ENCODE measurements at regions not wholly inside any gene's neighbourhood (a gene's known extent, or its start where the extent isn't known, plus 50 kb on each side); places are given as distances from the start of the nearest gene placed in this dataset.

DNA sequence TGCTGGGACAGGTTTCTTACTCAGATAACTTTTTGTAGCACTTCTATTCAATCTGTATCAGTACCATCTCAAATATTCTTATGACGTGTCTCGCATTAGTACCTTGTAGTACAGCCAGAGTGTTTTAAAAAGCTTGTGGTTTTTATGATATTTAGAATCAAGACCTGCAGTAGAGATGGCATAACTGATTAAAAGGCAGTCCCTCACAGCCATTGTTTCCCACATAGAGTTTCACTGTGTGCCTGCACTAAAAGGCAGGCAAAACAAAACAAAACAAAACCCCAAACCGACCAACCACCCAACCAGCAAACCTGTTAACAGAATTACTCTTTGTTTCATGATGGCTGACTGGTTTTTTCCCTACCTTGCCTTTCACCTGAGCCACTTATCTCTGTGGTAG lies 221.3 kb upstream of the DGKB start:
- POLR2A ChIA-PET (ENCODE audit: unreplicated experiment), result no interaction called here
- Histone ChIP-seq H3K27ac (no peak overlapping the region), H3K27me3 (ENCODE audit: insufficient read depth, low read depth) (no peaks in the 10 kb centered on the region), H3K79me2 (ENCODE audit: low read depth) (no peaks in the 10 kb centered on the region), H2AFZ (no peak overlapping the region), H3K9me3 (ENCODE audit: insufficient read depth, low read depth) (no peaks in the 10 kb centered on the region), H4K20me1 (ENCODE audit: insufficient read depth) (no peaks in the 10 kb centered on the region), H3F3A (ENCODE audit: insufficient read depth, low read depth) (no peaks in the 10 kb centered on the region), H3K4me2 (no peak overlapping the region), H3K36me3 (ENCODE audit: low read depth) (no peaks in the 10 kb centered on the region), H3K4me3 (no peak overlapping the region), H3K4me1 (replicated peaks; ENCODE audit: insufficient read depth) (no peaks in the 10 kb centered on the region), H3K9me2 (ENCODE audit: insufficient read depth) (no peaks in the 10 kb centered on the region)
- intact Hi-C loops (cut with micrococcal nuclease; ENCODE audit: unreplicated experiment), result loop anchor here (1.0 kb wide), 1 partner anchor 108 kb away; no protein-coding TSS in a partner anchor
- CTCF ChIA-PET, result no interaction called here
- DNase-seq, result peak in 1 of 2 experiments; percentile 60
- TF ChIP-seq, protein P1, sequence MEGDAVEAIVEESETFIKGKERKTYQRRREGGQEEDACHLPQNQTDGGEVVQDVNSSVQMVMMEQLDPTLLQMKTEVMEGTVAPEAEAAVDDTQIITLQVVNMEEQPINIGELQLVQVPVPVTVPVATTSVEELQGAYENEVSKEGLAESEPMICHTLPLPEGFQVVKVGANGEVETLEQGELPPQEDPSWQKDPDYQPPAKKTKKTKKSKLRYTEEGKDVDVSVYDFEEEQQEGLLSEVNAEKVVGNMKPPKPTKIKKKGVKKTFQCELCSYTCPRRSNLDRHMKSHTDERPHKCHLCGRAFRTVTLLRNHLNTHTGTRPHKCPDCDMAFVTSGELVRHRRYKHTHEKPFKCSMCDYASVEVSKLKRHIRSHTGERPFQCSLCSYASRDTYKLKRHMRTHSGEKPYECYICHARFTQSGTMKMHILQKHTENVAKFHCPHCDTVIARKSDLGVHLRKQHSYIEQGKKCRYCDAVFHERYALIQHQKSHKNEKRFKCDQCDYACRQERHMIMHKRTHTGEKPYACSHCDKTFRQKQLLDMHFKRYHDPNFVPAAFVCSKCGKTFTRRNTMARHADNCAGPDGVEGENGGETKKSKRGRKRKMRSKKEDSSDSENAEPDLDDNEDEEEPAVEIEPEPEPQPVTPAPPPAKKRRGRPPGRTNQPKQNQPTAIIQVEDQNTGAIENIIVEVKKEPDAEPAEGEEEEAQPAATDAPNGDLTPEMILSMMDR (conservative IDR thresholded peaks at IDR 0.05), result no peak
- no peak for TF ChIP-seq EZH2 (IDR thresholded peaks at IDR 0.05; ENCODE audit: low read depth)
- BruUV-seq (replicated peaks), result no TSS peak

DNA sequence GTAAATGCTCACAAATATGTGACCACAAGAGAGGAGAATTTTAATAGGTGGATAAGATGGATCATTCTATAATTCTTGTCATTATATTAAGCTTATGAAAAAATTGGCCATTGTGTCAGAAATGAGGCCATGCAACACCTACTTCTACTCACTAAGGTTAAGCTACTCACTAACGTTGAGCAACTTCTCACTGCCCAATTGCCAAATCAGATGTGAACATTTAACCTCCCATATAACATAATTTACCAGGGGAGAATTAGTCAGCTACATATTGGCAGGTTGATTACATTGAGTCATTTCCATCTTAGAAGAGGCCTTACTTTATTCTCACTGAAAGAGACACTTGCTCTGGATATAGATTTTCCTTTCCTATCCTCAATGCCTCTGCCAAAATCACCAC lies 211.2 kb upstream of the DGKB start:
- BruUV-seq (replicated peaks), result no TSS peak
- POLR2A ChIA-PET (ENCODE audit: unreplicated experiment), result no interaction called here
- Histone ChIP-seq H4K20me1 (ENCODE audit: insufficient read depth) (no peaks in the 10 kb centered on the region), H2AFZ (no peak overlapping the region), H3K4me3 (no peak overlapping the region), H3K36me3 (ENCODE audit: low read depth) (no peaks in the 10 kb centered on the region), H3K4me2 (no peak overlapping the region), H3K9me2 (ENCODE audit: insufficient read depth) (no peaks in the 10 kb centered on the region; the same call in none of the 2 replicates), H3K27me3 (ENCODE audit: insufficient read depth, low read depth) (no peaks in the 10 kb centered on the region), H3F3A (ENCODE audit: insufficient read depth, low read depth) (no peaks in the 10 kb centered on the region), H3K79me2 (ENCODE audit: low read depth) (no peaks in the 10 kb centered on the region), H3K27ac (no peak overlapping the region), H3K4me1 (replicated peaks; ENCODE audit: insufficient read depth) (no peaks in the 10 kb centered on the region), H3K9me3 (ENCODE audit: insufficient read depth, low read depth) (no peaks in the 10 kb centered on the region)
- TF ChIP-seq, protein P1 (conservative IDR thresholded peaks at IDR 0.05), result no peak
- no peak for TF ChIP-seq EZH2 (IDR thresholded peaks at IDR 0.05; ENCODE audit: low read depth)
- DNase-seq, result no peak
- CTCF ChIA-PET, result no interaction called here
- intact Hi-C loops (cut with micrococcal nuclease; ENCODE audit: unreplicated experiment), result no loop called here

DNA sequence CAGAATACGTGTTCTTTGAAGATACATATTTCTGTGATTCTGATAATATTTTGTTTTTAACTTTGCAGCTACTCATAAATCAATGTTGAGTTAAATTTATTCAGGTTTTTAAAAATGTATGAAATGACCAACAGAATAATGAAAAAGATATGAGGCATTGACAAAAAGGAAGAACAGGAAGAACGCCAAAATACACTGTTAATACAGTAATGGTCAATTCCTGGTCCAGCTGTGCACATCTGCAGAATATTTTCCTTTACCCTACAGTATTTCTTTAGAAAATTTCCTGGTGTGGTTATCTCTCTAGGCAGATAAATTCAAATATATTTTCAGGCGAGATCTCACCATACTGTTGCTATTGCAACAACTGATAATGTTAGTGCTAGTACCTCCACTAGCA lies 203.2 kb upstream of the DGKB start:
- Histone ChIP-seq H3F3A (ENCODE audit: insufficient read depth, low read depth) (no peaks in the 10 kb centered on the region), H3K4me1 (replicated peaks; ENCODE audit: insufficient read depth) (no peaks in the 10 kb centered on the region), H3K36me3 (ENCODE audit: low read depth) (no peaks in the 10 kb centered on the region), H2AFZ (no peak overlapping the region), H3K4me3 (no peak overlapping the region), H3K27me3 (ENCODE audit: insufficient read depth, low read depth) (no peaks in the 10 kb centered on the region), H3K79me2 (ENCODE audit: low read depth) (no peaks in the 10 kb centered on the region), H4K20me1 (ENCODE audit: insufficient read depth) (no peaks in the 10 kb centered on the region), H3K4me2 (no peak overlapping the region), H3K27ac (no peak overlapping the region), H3K9me3 (ENCODE audit: insufficient read depth, low read depth) (no peaks in the 10 kb centered on the region), H3K9me2 (ENCODE audit: insufficient read depth) (no peaks in the 10 kb centered on the region)
- no peak for TF ChIP-seq EZH2 (IDR thresholded peaks at IDR 0.05; ENCODE audit: low read depth)
- TF ChIP-seq, protein P1 (conservative IDR thresholded peaks at IDR 0.05), result no peak
- no peak for DNase-seq
- intact Hi-C loops (cut with micrococcal nuclease; ENCODE audit: unreplicated experiment), result no loop called here
- CTCF ChIA-PET, result no interaction called here
- BruUV-seq (replicated peaks), result no TSS peak
- POLR2A ChIA-PET (ENCODE audit: unreplicated experiment), result no interaction called here
